Lower lobe of right lung (tissue), 2 donors: ENCODE measurements at regions not wholly inside any gene's neighbourhood (a gene's known extent, or its start where the extent isn't known, plus 50 kb on each side); places are given as distances from the start of the nearest gene placed in this dataset.

ENCODE experiments used
- ATAC-seq, 2 donors: fragments of 200-7000 bp; cut with Tn5 transposase; one replicate each; pipeline ENCODE4 v1.9.1; 2020 to 2022; ENCODE audit warnings: mild to moderate bottlenecking in 2 of 2, moderate library complexity in 2 of 2
- DNase-seq: peaks from one replicate; pipeline ENCODE4 v3.0.0-alpha.2; 2020
- H3K27ac ChIP-seq: fragments of 200-600 bp; one replicate; pipeline ENCODE4 v1.8.0; 2022
- H3K27me3 ChIP-seq: fragments of 200-600 bp; one replicate; pipeline ENCODE4 v1.8.0; 2022; ENCODE audit warnings: low read depth
- H3K36me3 ChIP-seq: fragments of 200-600 bp; one replicate; pipeline ENCODE4 v1.8.0; 2022; ENCODE audit warnings: mild to moderate bottlenecking
- H3K4me1 ChIP-seq: fragments of 200-600 bp; one replicate; pipeline ENCODE4 v1.8.0; 2022
- H3K4me3 ChIP-seq: fragments of 200-600 bp; one replicate; pipeline ENCODE4 v1.8.0; 2022; ENCODE audit warnings: mild to moderate bottlenecking
- H3K9me3 ChIP-seq: fragments of 200-600 bp; one replicate; pipeline ENCODE4 v1.8.0; 2022
- intact Hi-C: fragments of 100-400 bp; cut with DNase I; formaldehyde crosslinking; loops from one replicate; pipeline ENCODE4 v1.11.0; 2022
- TF ChIP-seq, protein P1 (sequence below): fragments of 200-600 bp; IDR thresholded peaks from one replicate; pipeline ENCODE4 v1.8.0; 2022; ENCODE audit warnings: antibody characterized with exemption, mild to moderate bottlenecking
- donor health status: DM: no; HTN: yes; CAD: no; lungs with severe emphysema.

GRCh38 chr7:146002008-146002407 lies 114.6 kb upstream of the CNTNAP2 start:
- DNase-seq (no peak), ATAC-seq (no peak)
- no peak overlapping the region for H3K27ac ChIP-seq
- no peak overlapping the region for H3K4me3 ChIP-seq
- H3K9me3 ChIP-seq, result no peaks in the 10 kb centered on the region
- H3K36me3 ChIP-seq, result no peaks in the 10 kb centered on the region
- intact Hi-C loops, result no loop called here
- no peaks in the 10 kb centered on the region for H3K4me1 ChIP-seq
- no peaks in the 10 kb centered on the region for H3K27me3 ChIP-seq
- TF ChIP-seq, protein P1, sequence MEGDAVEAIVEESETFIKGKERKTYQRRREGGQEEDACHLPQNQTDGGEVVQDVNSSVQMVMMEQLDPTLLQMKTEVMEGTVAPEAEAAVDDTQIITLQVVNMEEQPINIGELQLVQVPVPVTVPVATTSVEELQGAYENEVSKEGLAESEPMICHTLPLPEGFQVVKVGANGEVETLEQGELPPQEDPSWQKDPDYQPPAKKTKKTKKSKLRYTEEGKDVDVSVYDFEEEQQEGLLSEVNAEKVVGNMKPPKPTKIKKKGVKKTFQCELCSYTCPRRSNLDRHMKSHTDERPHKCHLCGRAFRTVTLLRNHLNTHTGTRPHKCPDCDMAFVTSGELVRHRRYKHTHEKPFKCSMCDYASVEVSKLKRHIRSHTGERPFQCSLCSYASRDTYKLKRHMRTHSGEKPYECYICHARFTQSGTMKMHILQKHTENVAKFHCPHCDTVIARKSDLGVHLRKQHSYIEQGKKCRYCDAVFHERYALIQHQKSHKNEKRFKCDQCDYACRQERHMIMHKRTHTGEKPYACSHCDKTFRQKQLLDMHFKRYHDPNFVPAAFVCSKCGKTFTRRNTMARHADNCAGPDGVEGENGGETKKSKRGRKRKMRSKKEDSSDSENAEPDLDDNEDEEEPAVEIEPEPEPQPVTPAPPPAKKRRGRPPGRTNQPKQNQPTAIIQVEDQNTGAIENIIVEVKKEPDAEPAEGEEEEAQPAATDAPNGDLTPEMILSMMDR, result no peak

DNA sequence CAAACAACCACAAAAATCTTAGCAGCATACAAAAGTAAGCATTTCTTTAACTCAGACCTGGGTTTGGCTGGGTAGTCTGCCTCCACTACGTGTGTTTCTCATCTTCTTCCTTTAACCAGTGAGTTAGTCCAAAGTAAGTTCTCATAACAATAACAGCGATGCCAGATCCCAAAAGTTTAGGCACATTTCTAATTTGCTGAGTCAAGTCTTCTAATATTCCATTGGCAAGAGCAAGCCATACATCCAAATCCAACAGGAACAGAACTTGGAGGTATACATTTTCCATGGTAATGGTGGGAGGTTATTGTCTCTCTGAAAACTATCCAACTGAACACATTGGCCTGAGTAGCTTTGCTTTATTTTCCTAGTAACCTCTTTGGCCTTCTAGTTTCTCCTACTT lies 115.7 kb upstream of the CNTNAP2 start:
- no peak overlapping the region for H3K4me3 ChIP-seq
- H3K9me3 ChIP-seq, result no peaks in the 10 kb centered on the region
- no peaks in the 10 kb centered on the region for H3K4me1 ChIP-seq
- ATAC-seq, result no peak
- no peak overlapping the region for H3K27ac ChIP-seq
- no peak for DNase-seq
- no peaks in the 10 kb centered on the region for H3K36me3 ChIP-seq
- intact Hi-C loops, result no loop called here
- no peaks in the 10 kb centered on the region for H3K27me3 ChIP-seq
- TF ChIP-seq, protein P1, result no peak

- Histone ChIP-seq H3K4me3 (no peak overlapping the region), H3K27ac (no peak overlapping the region), H3K4me1 (no peaks in the 10 kb centered on the region), H3K36me3 (no peaks in the 10 kb centered on the region), H3K27me3 (no peaks in the 10 kb centered on the region), H3K9me3 (no peaks in the 10 kb centered on the region)
- intact Hi-C loops, result no loop called here
- TF ChIP-seq, protein P1, result no peak
- ATAC-seq (no peak), DNase-seq (no peak)
These were observed 127.1 kb upstream of the CNTNAP2 start for GRCh38 chr7:145989469-145989868.

DNA sequence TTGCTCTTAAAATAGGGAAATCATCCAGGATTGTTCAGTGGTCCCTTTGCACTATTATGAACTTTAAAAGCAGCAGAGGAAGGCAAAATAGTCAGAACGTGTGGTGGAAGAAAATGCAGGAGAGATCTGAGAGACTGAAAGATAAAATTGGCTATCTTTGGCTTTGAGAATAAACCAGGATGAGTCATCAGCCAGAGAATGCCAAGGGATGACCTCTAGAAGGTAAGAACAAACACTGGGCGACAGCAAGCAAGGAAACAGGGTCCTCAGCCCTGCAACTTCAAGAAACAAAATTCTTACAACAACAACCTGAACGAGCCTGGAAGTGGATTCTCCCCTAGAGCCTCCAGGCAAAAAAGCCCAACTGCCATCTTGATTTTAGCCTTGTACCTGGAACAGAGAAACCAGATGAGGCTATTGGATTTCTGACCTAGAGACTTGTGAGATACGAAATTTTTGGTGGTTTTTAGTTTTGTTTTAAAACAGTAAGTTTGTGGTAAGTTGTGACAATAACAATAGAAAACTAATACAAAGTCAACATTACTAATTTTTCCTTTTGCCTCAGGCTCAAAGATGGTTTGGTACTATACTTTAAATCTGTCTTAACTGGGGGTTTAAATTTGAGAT lies 130.2 kb upstream of the CNTNAP2 start:
- no peak overlapping the region for H3K4me3 ChIP-seq
- DNase-seq (no peak), ATAC-seq (no peak)
- intact Hi-C loops, result no loop called here
- H3K27me3 ChIP-seq, result no peaks in the 10 kb centered on the region
- no peaks in the 10 kb centered on the region for H3K4me1 ChIP-seq
- TF ChIP-seq, protein P1, result no peak
- no peaks in the 10 kb centered on the region for H3K9me3 ChIP-seq
- no peak overlapping the region for H3K27ac ChIP-seq
- H3K36me3 ChIP-seq, result no peaks in the 10 kb centered on the region

- Histone ChIP-seq H3K4me1 (no peaks in the 10 kb centered on the region), H3K4me3 (no peak overlapping the region), H3K9me3 (no peaks in the 10 kb centered on the region), H3K27me3 (no peaks in the 10 kb centered on the region), H3K27ac (no peak overlapping the region), H3K36me3 (no peaks in the 10 kb centered on the region)
- TF ChIP-seq, protein P1, result no peak
- DNase-seq, result no peak
- intact Hi-C loops, result no loop called here
- no peak for ATAC-seq
These were observed 137.8 kb upstream of the CNTNAP2 start for GRCh38 chr7:145978769-145979168.
